BJ (cell line): ENCODE measurements at regions not wholly inside any gene's neighbourhood (a gene's known extent, or its start where the extent isn't known, plus 50 kb on each side); places are given as distances from the start of the nearest gene placed in this dataset.

ENCODE experiments used
- CTCF ChIA-PET: fragments of 350-600 bp; formaldehyde crosslinking; extraction: SDS; loops from one replicate; lab custom pipeline; 2021; ENCODE audit warnings: antibody characterized with exemption, inconsistent platforms; lab: Yijun Ruan, JAX
- POLR2A ChIA-PET: fragments of 300-600 bp; sonication (Branson Sonifier 250); formaldehyde crosslinking; extraction: SDS; loops from one replicate; lab custom pipeline; 2021; ENCODE audit warnings: antibody characterized with exemption; lab: Charles Lee
- DNase-seq: peaks from one replicate; pipeline ENCODE4 v3.0.0-alpha.2; 2011; ENCODE audit warnings: low read depth
- H3K27me3 ChIP-seq: 2 replicates; pipeline ENCODE4 v1.6.0; 2011; ENCODE audit warnings: low read length; ENCODE audit not compliant: control insufficient read depth, insufficient read depth
- H3K36me3 ChIP-seq: 2 replicates; pipeline ENCODE4 v1.5.1; 2011; ENCODE audit warnings: low read length; ENCODE audit not compliant: control insufficient read depth, insufficient read depth
- H3K4me3 ChIP-seq: 2 replicates; pipeline ENCODE4 v1.5.1; 2011; ENCODE audit warnings: low read depth, mild to moderate bottlenecking, control low read depth, low read length
- CTCF ChIP-seq: IDR thresholded peaks from 2 replicates; pipeline ENCODE4 v1.5.1; 2011; ENCODE audit warnings: low read depth, mild to moderate bottlenecking, control low read depth, inconsistent platforms, low read length, moderate library complexity; ENCODE audit not compliant: insufficient read depth

- H3K27me3 ChIP-seq: no peaks in the 10 kb centered on the region
- no peak for DNase-seq
- H3K4me3 ChIP-seq: no peak overlapping the region
- CTCF ChIA-PET: no interaction called here
- POLR2A ChIA-PET: no interaction called here
- no peaks in the 10 kb centered on the region for H3K36me3 ChIP-seq
- TF ChIP-seq CTCF: no peak
Measured at GRCh38 chr5:12022444-12022843, 118.2 kb upstream of the CTNND2 start.

DNA sequence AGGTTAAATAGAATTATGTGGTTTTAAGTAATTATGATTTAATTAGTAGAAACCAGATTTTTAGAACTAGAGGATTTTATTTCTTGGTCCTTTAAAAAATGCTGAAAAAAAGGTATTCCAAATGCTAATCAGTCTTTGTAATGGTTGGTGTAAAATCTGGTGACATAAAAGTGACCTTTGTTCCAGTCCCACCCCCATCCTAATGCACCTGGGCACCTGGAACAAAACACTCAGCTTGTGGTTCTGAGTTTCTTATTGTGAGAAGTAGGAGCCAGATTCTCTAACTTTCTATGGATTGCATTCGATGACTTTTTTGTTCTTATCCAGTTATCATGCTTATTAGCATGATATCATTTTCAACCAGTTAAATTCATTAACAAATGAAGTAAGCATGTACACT lies 115.1 kb upstream of the CTNND2 start:
- no peaks in the 10 kb centered on the region for H3K27me3 ChIP-seq
- no peak for TF ChIP-seq CTCF
- CTCF ChIA-PET: no interaction called here
- POLR2A ChIA-PET: no interaction called here
- H3K36me3 ChIP-seq: no peaks in the 10 kb centered on the region
- DNase-seq: no peak
- no peak overlapping the region for H3K4me3 ChIP-seq

- H3K27me3 ChIP-seq: no peaks in the 10 kb centered on the region
- no peak for DNase-seq
- no peak overlapping the region for H3K4me3 ChIP-seq
- CTCF ChIA-PET: no interaction called here
- no peaks in the 10 kb centered on the region for H3K36me3 ChIP-seq
- POLR2A ChIA-PET: no interaction called here
- no peak for TF ChIP-seq CTCF
Measured at GRCh38 chr5:12017007-12017406, 112.8 kb upstream of the CTNND2 start.

DNA sequence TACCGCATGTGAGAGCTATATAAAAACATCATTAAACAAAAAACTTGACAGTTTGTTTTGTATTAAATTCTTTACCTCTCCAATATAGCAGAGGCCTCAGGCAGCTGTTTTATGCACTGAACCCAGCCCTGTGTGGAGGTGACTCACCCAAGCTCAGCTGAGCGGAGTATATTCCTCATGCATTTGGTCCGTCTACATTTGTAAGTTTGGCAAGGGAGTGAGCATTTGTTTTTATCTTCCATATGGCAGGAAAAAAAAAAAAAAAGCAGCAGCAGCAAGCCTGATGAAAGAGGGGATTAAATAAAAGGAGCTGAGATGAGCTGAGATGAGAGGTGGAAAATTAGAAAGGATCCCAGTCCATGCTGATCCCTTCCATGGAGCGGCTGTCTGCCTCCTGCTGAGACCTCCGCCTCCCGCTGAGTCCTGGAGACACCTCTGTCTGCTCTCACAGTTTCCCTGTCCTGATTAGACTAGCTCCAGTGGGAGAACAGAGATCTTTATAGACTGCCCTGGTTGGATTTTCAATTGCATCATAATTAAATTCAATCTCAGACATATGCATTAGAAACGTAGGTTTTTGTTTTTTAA lies 112.0 kb upstream of the CTNND2 start:
- ChIA-PET POLR2A (no interaction called here), CTCF (no interaction called here)
- no peak for TF ChIP-seq CTCF
- DNase-seq: no peak
- Histone ChIP-seq H3K36me3 (no peaks in the 10 kb centered on the region), H3K27me3 (no peaks in the 10 kb centered on the region), H3K4me3 (no peak overlapping the region)

DNA sequence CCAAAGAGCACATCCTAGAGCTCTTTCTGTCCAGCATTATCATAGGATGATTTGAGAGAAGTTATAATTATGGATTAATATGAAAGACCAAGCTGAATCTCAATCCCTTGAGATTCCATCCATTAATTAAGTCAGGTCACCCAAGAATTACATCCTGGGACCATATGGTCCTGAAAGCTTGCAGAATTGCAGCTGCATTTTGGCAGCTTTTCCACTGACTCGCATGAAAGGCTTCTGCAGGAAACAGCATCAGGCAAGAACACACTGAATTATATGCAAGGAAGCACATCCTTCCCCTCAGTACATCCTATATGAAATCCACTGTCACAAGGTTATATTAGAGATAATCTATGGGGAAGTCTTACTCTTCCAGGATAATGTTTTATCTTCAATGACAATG lies 109.1 kb upstream of the CTNND2 start:
- Histone ChIP-seq H3K4me3 (no peak overlapping the region), H3K27me3 (no peaks in the 10 kb centered on the region), H3K36me3 (no peaks in the 10 kb centered on the region)
- CTCF ChIA-PET: interaction anchor here (0.7 kb wide), 1 partner anchor 10 kb away, joined by 3 read pairs; no protein-coding TSS in a partner anchor
- POLR2A ChIA-PET: no interaction called here
- no peak for TF ChIP-seq CTCF
- DNase-seq: no peak
